GM21786 (cell line): ENCODE measurements at regions not wholly inside any gene's neighbourhood (a gene's known extent, or its start where the extent isn't known, plus 50 kb on each side); places are given as distances from the start of the nearest gene placed in this dataset.
A peak's percentile ranks its signal among the peaks of the same experiment; 100 is the strongest.
"Not testable (repeated sequence)": the region's sequence is repeated elsewhere in the genome, so short reads cannot be mapped to it uniquely, and the experiment has no call there.

Experiments
- ATAC-seq: cut with Tn5 transposase; IDR thresholded peaks from one replicate; pipeline ENCODE4 v1.9.1; 2021; ENCODE audit not compliant: unreplicated experiment

- ATAC-seq: peak; percentile 58
These were observed 376.0 kb downstream of the TFEC start for GRCh38 chr7:115654384-115655214.

GRCh38 chr7:115649429-115649828 lies 381.1 kb downstream of the TFEC start:
- ATAC-seq: no peak

GRCh38 chr7:115647712-115648111 lies 382.9 kb downstream of the TFEC start:
- no peak for ATAC-seq

GRCh38 chr7:115642194-115642593 lies 388.4 kb downstream of the TFEC start:
- ATAC-seq: no peak

- ATAC-seq: no peak
These were observed 391.7 kb downstream of the TFEC start for GRCh38 chr7:115638853-115639252.

GRCh38 chr7:115637128-115637527 lies 393.4 kb downstream of the TFEC start:
- no peak for ATAC-seq

- no peak for ATAC-seq
These were observed 394.7 kb downstream of the TFEC start for GRCh38 chr7:115635876-115636275.

- ATAC-seq: no peak
These were observed 395.2 kb downstream of the TFEC start for GRCh38 chr7:115635376-115635775.

- ATAC-seq: no peak
These were observed 395.9 kb downstream of the TFEC start for GRCh38 chr7:115634633-115635032.

- no peak for ATAC-seq
These were observed 397.9 kb downstream of the TFEC start for GRCh38 chr7:115632636-115633035.

- ATAC-seq: no peak
These were observed 398.8 kb downstream of the TFEC start for GRCh38 chr7:115631782-115632181.

- ATAC-seq: no peak
These were observed 400.5 kb downstream of the TFEC start for GRCh38 chr7:115630049-115630448.

GRCh38 chr7:115618676-115619075 lies 411.9 kb downstream of the TFEC start:
- ATAC-seq: no peak

GRCh38 chr7:115613836-115614235 lies 416.7 kb downstream of the TFEC start:
- ATAC-seq: no peak

GRCh38 chr7:115603416-115603815 lies 427.1 kb downstream of the TFEC start:
- no peak for ATAC-seq

- no peak for ATAC-seq
These were observed 430.4 kb downstream of the TFEC start for GRCh38 chr7:115600207-115600606.

- not testable (repeated sequence) for ATAC-seq
These were observed 431.4 kb downstream of the TFEC start for GRCh38 chr7:115599184-115599583.

- not testable (repeated sequence) for ATAC-seq
These were observed 433.3 kb downstream of the TFEC start for GRCh38 chr7:115597220-115597619.

GRCh38 chr7:115593111-115593510 lies 437.5 kb downstream of the TFEC start:
- no peak for ATAC-seq

GRCh38 chr7:115585015-115585718 lies 445.4 kb downstream of the TFEC start:
- no peak for ATAC-seq

- no peak for ATAC-seq
These were observed 447.6 kb downstream of the TFEC start for GRCh38 chr7:115582956-115583355.

- ATAC-seq: no peak
These were observed 452.0 kb downstream of the TFEC start for GRCh38 chr7:115578576-115578975.
